Activated naive CD4-positive, alpha-beta T cell treated with anti-CD3 and anti-CD28 coated beads for 36 hours (primary cell): ENCODE measurements at regions not wholly inside any gene's neighbourhood (a gene's known extent, or its start where the extent isn't known, plus 50 kb on each side); places are given as distances from the start of the nearest gene placed in this dataset.

Experiments used
- CTCF ChIA-PET: fragments of 350-600 bp; sonication (Branson Sonifier 250); formaldehyde crosslinking; loops from one replicate; lab custom pipeline; 2021; ENCODE audit warnings: antibody characterized with exemption; lab: Charles Lee
- DNase-seq: peaks from one replicate; pipeline ENCODE4 v3.0.0-alpha.2; 2020
- H3K27ac Mint-ChIP-seq: one replicate; pipeline ENCODE4 v1.8.0; 2021; ENCODE audit warnings: mild to moderate bottlenecking, mixed read lengths
- H3K27me3 Mint-ChIP-seq: one replicate; pipeline ENCODE4 v1.8.0; 2021; ENCODE audit warnings: low read depth, mixed read lengths
- H3K36me3 Mint-ChIP-seq: one replicate; pipeline ENCODE4 v1.8.0; 2021; ENCODE audit warnings: low read depth, mixed read lengths
- H3K4me1 Mint-ChIP-seq: one replicate; pipeline ENCODE4 v1.8.0; 2021; ENCODE audit warnings: low read depth, mixed read lengths
- H3K4me3 Mint-ChIP-seq: one replicate; pipeline ENCODE4 v1.8.0; 2021; ENCODE audit warnings: mild to moderate bottlenecking, moderate library complexity, mixed read lengths
- H3K9me3 Mint-ChIP-seq: one replicate; pipeline ENCODE4 v1.8.0; 2021; ENCODE audit warnings: mixed read lengths
- intact Hi-C: fragments of 100-400 bp; cut with micrococcal nuclease; formaldehyde crosslinking; loops from one replicate; pipeline ENCODE4 v1.15.1; 2023

DNA sequence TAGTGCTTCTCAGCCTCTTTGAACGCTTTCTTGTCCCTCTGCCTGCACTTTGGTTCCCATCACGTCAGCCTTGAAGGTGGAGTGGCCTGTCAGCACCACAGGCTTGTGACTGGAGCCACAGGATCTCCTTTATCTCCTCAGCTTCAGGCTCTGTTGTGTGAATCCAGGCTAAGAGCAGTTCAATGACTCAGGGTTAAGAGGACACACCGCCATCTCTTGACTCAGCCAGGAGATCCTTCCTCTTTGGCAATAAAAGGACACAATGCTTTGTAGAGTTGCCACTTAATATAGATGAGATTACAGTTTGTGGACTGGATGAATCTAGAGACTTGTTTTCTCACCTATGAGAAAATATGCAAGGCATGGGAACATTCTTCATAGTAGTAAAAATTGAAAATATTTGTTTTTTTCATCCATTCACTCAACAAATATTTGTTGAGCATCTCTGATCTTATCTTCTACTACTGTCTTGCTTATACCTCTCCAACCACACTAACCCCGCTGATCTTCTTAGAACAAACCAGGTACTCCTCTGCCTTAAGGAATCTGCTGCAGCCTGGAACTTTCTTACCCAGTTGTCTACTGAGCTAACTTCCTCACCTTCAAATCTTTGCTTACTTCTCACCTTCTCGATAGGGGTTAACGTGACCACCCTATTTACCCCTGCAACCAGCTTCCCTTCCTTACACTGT lies 62.3 kb downstream of the UCHL1 start:
- no peaks in the 10 kb centered on the region for H3K9me3 Mint-ChIP-seq
- no peaks in the 10 kb centered on the region for H3K36me3 Mint-ChIP-seq
- no peak overlapping the region for H3K27ac Mint-ChIP-seq
- H3K27me3 Mint-ChIP-seq = no peaks in the 10 kb centered on the region
- CTCF ChIA-PET = no interaction called here
- no peak overlapping the region for H3K4me3 Mint-ChIP-seq
- intact Hi-C loops = no loop called here
- DNase-seq = no peak
- no peaks in the 10 kb centered on the region for H3K4me1 Mint-ChIP-seq

DNA sequence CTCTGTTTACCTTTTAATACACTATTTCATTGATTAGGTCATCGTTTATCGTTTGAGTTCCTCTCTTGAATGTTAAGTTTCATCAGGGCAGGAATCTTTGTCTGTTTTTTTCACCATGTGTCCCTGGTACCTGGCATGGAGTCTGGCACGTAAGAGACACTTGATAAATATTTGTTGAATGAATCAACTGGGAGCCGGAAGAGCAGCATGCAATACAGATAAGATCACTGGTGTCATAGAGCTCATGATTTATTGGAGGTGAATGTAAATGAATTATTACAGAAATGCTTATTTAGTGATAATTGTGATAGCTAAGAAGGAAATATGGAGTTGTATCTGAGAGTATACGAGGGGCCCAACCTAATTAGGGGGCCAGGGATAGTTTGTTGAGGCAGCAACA lies 62.8 kb downstream of the UCHL1 start:
- no peaks in the 10 kb centered on the region for H3K36me3 Mint-ChIP-seq
- CTCF ChIA-PET = interaction anchor here (1.0 kb wide), 1 partner anchor 40 kb away, joined by 3 read pairs; no protein-coding TSS in a partner anchor
- H3K9me3 Mint-ChIP-seq = no peaks in the 10 kb centered on the region
- H3K27ac Mint-ChIP-seq = no peak overlapping the region
- no peaks in the 10 kb centered on the region for H3K27me3 Mint-ChIP-seq
- no peak for DNase-seq
- no peak overlapping the region for H3K4me3 Mint-ChIP-seq
- intact Hi-C loops = no loop called here
- H3K4me1 Mint-ChIP-seq = no peaks in the 10 kb centered on the region

DNA sequence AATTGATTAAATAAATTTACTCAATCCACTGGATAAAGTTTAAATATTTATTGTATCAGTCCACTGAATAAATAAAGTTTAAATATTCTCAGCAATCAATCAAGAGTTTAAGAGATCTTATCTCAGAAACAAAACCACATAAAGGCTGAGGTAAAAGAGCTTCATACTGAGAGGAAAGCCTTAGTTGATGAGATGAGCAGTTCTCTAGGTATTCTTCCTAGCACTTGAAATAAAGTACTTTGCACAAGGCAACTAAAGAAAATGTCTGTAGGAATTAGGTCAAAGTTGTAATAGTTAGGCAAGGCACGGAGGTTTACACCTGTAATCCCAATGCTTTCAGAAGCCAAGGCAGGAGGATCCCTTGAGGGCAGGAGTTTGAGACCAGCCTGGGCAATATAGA lies 63.5 kb downstream of the UCHL1 start:
- no peak overlapping the region for H3K4me3 Mint-ChIP-seq
- no peaks in the 10 kb centered on the region for H3K27me3 Mint-ChIP-seq
- H3K27ac Mint-ChIP-seq = no peak overlapping the region
- DNase-seq = no peak
- H3K36me3 Mint-ChIP-seq = no peaks in the 10 kb centered on the region
- intact Hi-C loops = no loop called here
- H3K9me3 Mint-ChIP-seq = no peaks in the 10 kb centered on the region
- H3K4me1 Mint-ChIP-seq = no peaks in the 10 kb centered on the region
- CTCF ChIA-PET = interaction anchor here (1.0 kb wide), 1 partner anchor 41 kb away, joined by 3 read pairs; no protein-coding TSS in a partner anchor

DNA sequence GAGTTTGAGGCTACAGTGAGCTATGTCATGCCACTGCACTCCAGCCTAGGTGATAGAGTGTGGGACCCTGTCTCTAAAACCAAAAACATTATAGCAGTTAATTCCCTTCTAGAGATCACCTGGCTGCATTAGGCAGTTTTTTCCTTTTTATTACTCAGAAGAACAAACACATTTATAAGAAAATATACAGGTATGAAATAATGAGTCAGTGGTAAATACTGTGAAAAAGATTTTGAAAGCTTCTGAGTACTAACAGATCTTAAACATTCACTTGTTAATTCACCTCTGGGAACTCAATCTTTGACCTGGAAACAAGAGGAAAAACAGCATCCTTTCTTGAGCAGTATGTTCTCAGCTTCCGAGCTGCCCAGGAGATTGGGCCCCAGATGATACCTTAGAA lies 64.1 kb downstream of the UCHL1 start:
- intact Hi-C loops = no loop called here
- Mint-ChIP-seq H3K36me3 (no peaks in the 10 kb centered on the region), H3K4me1 (no peaks in the 10 kb centered on the region), H3K4me3 (no peak overlapping the region), H3K27ac (no peak overlapping the region), H3K27me3 (no peaks in the 10 kb centered on the region), H3K9me3 (no peaks in the 10 kb centered on the region)
- DNase-seq = no peak
- CTCF ChIA-PET = interaction anchor here (0.5 to 1.0 kb wide), 2 partner anchors 41 to 403 kb away, joined by 3 read pairs; no protein-coding TSS in a partner anchor

DNA sequence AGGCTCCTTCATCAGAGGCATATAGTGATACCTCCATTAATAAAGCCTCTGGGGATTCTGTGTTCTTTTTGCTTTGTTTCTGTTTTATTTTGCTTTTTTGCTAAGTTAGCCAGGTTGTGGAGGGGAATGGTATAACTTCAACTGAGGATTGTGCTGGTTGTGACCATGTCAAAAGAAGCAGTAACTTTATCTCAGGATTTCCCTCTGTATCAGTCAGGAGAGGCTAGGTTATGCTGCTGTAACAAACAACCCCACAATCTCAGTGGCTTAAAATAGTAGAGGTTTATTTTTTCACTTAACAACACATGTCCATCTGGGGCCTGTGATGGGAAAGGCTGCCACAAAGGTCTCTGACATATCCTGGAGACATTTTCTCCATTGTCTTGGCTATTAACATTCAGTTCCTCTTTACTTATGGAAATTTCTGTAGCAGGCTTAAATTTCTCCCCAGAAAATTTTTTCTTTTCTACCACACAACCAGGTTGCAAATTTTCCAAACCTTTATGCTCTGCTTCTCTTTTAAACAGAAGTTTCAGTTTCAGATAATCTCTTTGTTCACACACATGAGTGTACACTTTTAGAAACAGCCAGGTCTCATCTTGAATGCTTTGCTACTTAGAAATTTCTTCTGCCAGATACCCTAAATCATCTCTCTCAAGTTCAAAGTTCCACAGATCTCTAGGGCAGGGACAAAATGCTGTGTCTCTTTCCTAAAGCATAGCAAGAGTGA lies 64.7 kb downstream of the UCHL1 start:
- CTCF ChIA-PET = interaction anchor here (0.5 kb wide), 1 partner anchor 404 kb away, joined by 3 read pairs; no protein-coding TSS in a partner anchor
- H3K36me3 Mint-ChIP-seq = no peaks in the 10 kb centered on the region
- H3K4me3 Mint-ChIP-seq = no peak overlapping the region
- no peaks in the 10 kb centered on the region for H3K4me1 Mint-ChIP-seq
- no peaks in the 10 kb centered on the region for H3K27me3 Mint-ChIP-seq
- intact Hi-C loops = no loop called here
- no peak for DNase-seq
- no peak overlapping the region for H3K27ac Mint-ChIP-seq
- H3K9me3 Mint-ChIP-seq = no peaks in the 10 kb centered on the region

DNA sequence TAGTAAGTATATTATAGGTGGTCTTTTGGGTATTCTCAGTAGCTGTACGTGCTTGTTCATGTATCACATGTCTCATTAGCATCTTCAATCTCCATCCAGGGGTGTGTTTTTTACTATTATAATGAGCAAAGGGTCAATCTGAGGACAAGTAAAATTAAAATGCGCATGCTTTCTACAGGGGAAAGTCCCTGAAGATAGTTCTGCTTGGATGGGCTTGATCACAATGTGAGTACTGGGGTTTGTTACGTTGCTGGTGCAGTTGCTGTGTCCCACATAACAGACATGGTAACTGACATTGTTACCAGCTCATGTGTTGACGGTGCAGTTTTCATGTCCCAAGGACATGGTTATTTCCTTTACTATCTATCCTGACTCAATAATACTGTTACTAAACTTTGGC lies 65.9 kb downstream of the UCHL1 start:
- CTCF ChIA-PET = no interaction called here
- H3K4me1 Mint-ChIP-seq = no peaks in the 10 kb centered on the region

DNA sequence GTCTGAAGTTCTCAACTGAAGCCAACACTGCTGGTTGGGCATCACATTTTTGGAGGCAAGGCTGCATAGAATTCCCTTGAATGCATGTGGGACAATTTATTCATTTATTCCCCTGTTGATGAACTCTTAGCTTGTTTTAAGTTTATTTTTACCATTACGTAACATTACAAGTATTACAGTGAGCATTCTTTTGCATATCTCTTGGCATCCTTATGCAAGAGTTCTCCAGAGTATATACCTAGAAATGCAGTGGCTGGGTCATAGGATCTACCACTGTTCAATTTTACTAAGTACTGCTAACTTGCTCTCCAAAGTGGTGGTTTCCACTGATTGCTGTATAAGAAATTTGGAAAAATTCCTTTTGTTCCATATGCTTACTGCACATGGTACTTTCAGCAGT lies 66.5 kb downstream of the UCHL1 start:
- H3K27ac Mint-ChIP-seq = no peak overlapping the region
- intact Hi-C loops = no loop called here
- no peak for DNase-seq
- no peaks in the 10 kb centered on the region for H3K27me3 Mint-ChIP-seq
- H3K36me3 Mint-ChIP-seq = no peaks in the 10 kb centered on the region
- H3K4me1 Mint-ChIP-seq = no peaks in the 10 kb centered on the region
- H3K4me3 Mint-ChIP-seq = no peak overlapping the region
- CTCF ChIA-PET = no interaction called here
- H3K9me3 Mint-ChIP-seq = no peaks in the 10 kb centered on the region

More for the DNA sequence above, 65.9 kb downstream of the UCHL1 start:
- no peak for DNase-seq
- Mint-ChIP-seq H3K4me3 (no peak overlapping the region), H3K36me3 (no peaks in the 10 kb centered on the region), H3K27me3 (no peaks in the 10 kb centered on the region), H3K9me3 (no peaks in the 10 kb centered on the region), H3K27ac (no peak overlapping the region)
- intact Hi-C loops = no loop called here

DNA sequence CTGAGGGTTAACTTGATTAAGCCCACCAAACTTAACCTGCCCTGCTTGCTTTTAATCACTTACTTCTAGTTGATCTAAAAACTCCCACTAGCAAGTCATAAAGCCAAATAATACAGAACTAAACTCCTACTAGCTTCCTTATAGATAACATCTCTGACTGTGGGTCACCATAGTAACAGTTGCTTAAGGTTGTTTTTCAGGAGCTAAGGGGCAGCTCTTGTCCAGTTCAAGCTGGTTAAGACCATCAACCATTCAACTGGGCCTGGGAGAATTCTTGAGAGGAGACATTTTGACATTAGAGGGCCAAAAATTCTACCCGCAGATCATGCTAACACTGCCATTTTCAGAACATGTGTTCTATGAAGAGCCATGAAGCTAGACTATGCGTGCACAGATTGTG lies 67.0 kb downstream of the UCHL1 start:
- Mint-ChIP-seq H3K4me1 (no peaks in the 10 kb centered on the region), H3K9me3 (no peaks in the 10 kb centered on the region), H3K4me3 (no peak overlapping the region), H3K27me3 (no peaks in the 10 kb centered on the region), H3K36me3 (no peaks in the 10 kb centered on the region), H3K27ac (no peak overlapping the region)
- DNase-seq = no peak
- intact Hi-C loops = no loop called here
- CTCF ChIA-PET = no interaction called here

DNA sequence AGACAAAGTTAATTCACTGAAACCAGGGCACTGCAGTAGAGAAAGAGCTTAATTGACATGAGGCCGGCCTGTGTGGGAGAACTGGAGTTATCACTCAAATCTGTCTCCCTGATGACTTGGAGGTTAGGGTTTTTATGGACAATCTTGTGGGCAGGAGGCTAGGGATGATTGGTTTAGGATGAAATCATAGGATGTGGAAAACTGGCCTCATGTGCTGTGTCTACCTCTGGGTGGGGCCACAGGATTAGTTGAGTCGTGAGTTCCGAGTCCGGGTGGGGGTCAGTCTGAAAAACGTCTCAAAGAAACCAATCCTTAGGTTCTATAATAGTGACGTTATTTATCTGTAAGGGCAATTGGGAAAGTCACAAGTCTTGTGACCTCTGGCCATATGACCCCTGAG lies 68.1 kb downstream of the UCHL1 start:
- CTCF ChIA-PET = no interaction called here

DNA sequence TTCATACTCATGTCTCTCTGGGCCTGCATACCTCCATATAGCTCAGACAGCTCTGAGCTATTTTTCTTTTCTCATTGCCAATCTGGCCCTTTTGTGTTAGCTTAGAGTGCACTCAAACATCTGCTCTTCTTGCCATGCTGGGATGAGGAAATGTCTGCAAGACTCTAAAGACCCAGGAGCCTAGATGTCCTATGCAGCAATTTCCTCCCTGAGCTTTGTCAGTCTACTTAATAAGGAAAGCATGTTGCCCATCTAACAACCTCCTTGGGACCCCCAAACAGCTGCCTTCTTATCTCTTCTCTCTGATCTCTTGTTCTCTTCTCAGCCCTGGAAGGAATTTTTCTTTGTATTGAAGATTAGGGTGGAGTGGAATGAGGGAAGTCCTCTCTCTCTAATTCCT lies 69.2 kb downstream of the UCHL1 start:
- Mint-ChIP-seq H3K27ac (no peak overlapping the region), H3K36me3 (no peaks in the 10 kb centered on the region)
- CTCF ChIA-PET = interaction anchor here (0.6 kb wide), 1 partner anchor 68 kb away, joined by 4 read pairs; no protein-coding TSS in a partner anchor

More for the DNA sequence above, 68.1 kb downstream of the UCHL1 start:
- Mint-ChIP-seq H3K27me3 (peaks cover 4% of the 10 kb centered on the region), H3K36me3 (no peaks in the 10 kb centered on the region), H3K4me3 (no peak overlapping the region), H3K27ac (no peak overlapping the region), H3K9me3 (no peaks in the 10 kb centered on the region), H3K4me1 (no peaks in the 10 kb centered on the region)
- intact Hi-C loops = no loop called here
- no peak for DNase-seq

DNA sequence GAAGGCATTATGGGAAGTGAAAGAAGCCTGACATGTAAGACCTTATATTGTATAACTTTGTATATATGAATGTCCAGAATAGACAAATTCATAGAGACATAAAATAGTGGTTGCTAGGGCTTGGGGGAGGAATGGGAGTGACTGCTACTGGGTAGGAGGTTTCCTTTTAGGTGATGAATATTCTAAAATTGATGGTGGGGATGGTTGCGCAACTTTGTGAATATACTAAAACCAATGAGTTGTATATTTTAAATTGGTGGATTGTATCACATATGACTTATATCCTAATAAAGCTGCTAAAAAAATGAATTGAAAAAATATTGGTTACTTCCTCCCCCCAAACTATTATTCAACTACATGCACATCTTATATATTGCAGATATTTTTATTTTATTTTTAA lies 70.0 kb downstream of the UCHL1 start:
- no peaks in the 10 kb centered on the region for H3K4me1 Mint-ChIP-seq
- intact Hi-C loops = no loop called here
- H3K36me3 Mint-ChIP-seq = no peaks in the 10 kb centered on the region
- H3K27me3 Mint-ChIP-seq = peaks cover 5% of the 10 kb centered on the region
- H3K9me3 Mint-ChIP-seq = no peaks in the 10 kb centered on the region
- DNase-seq = no peak
- no peak overlapping the region for H3K27ac Mint-ChIP-seq
- H3K4me3 Mint-ChIP-seq = no peak overlapping the region
- CTCF ChIA-PET = no interaction called here

More for the DNA sequence above, 69.2 kb downstream of the UCHL1 start:
- DNase-seq = no peak
- Mint-ChIP-seq H3K4me3 (no peak overlapping the region), H3K9me3 (no peaks in the 10 kb centered on the region), H3K4me1 (no peaks in the 10 kb centered on the region), H3K27me3 (peaks cover 5% of the 10 kb centered on the region)
- intact Hi-C loops = no loop called here

DNA sequence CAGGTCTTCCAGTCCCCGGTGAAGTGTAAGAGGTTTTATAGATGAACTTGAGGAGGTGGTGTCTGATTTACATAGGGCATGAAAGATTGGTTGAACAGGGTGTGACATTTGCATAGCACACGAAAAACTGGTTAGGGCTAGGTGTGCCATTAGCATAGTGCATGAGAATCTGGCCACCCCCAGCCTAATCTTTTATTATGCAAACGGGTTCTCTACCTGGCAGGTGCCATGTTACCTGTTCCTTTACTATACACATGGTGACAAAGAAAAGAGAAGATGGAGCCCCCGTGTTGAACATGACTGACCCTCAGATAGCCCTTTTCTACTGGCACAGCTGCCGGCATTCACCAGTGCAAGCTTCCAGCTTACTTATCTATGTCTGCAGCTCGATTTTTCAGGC lies 71.0 kb downstream of the UCHL1 start:
- Mint-ChIP-seq H3K4me3 (no peak overlapping the region), H3K27me3 (peaks cover 5% of the 10 kb centered on the region), H3K4me1 (no peaks in the 10 kb centered on the region), H3K9me3 (no peaks in the 10 kb centered on the region), H3K36me3 (no peaks in the 10 kb centered on the region), H3K27ac (no peak overlapping the region)
- DNase-seq = no peak
- intact Hi-C loops = no loop called here
- CTCF ChIA-PET = no interaction called here

DNA sequence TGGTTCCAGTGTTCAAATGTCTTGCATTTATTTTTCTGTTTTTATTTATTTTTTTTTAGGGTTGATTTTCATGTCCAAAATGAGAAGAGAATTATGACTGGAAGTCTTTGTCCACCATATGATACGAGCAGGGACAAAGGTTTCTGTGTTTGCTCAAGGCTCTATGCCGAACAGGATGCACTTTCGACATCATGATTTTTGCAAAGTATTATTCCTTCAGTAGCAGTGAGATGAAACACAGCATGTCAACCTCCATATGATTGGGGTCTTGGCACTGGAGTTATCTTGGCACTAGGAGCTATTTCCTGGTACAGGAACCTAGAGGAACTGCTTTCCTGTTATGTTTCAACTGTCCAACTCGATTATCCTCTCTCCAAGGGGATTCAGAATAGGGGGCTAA lies 72.6 kb downstream of the UCHL1 start:
- Mint-ChIP-seq H3K4me1 (no peaks in the 10 kb centered on the region), H3K4me3 (no peak overlapping the region), H3K9me3 (no peaks in the 10 kb centered on the region), H3K36me3 (no peaks in the 10 kb centered on the region), H3K27ac (no peak overlapping the region), H3K27me3 (peaks cover 5% of the 10 kb centered on the region)
- intact Hi-C loops = no loop called here
- no peak for DNase-seq
- CTCF ChIA-PET = no interaction called here
